Astrocyte (in vitro differentiated cells and primary cell): ENCODE measurements at regions not wholly inside any gene's neighbourhood (a gene's known extent, or its start where the extent isn't known, plus 50 kb on each side); places are given as distances from the start of the nearest gene placed in this dataset.

Source experiments
- CTCF ChIP-seq: IDR thresholded peaks from 2 replicates; pipeline ENCODE4 v1.5.1; 2011; ENCODE audit warnings: low read depth, mild to moderate bottlenecking, inconsistent platforms, low read length, moderate library complexity; ENCODE audit not compliant: insufficient read depth
- EZH2 ChIP-seq: IDR thresholded peaks from 2 replicates; pipeline ENCODE4 v1.6.1; 2012; ENCODE audit warnings: mild to moderate bottlenecking, low read length, inconsistent platforms; ENCODE audit not compliant: insufficient read depth

GRCh38 chr14:104515811-104516780, 63.5 kb upstream of the C14orf180 start:
- TF ChIP-seq EZH2 (no peak), CTCF (no peak)
